Spleen (tissue), 7 donors: ENCODE measurements at regions not wholly inside any gene's neighbourhood (a gene's known extent, or its start where the extent isn't known, plus 50 kb on each side); places are given as distances from the start of the nearest gene placed in this dataset.

Source experiments
- POLR2AphosphoS5 ChIP-seq, 3 donors: sonication (generic); formaldehyde crosslinking; IDR thresholded peaks; one replicate each; pipeline ENCODE4 v1.5.1; 2017; ENCODE audit warnings: antibody characterized with exemption in 3 of 3
- TF ChIP-seq, protein P1 (sequence below), 11 experiments: fragments of 200-600 bp in 7 of 11; fragments of 450-650 bp in 4 of 11; sonication (generic) in 4 of 11; IDR thresholded peaks in 8 of 11; conservative IDR thresholded peaks in 3 of 11; 1 replicate in 7 of 11; 2 replicates in 4 of 11; pipeline versions ENCODE4 v1.4.0 to v1.8.0; 2016 to 2021; ENCODE audit warnings: antibody characterized with exemption in 11 of 11, inconsistent platforms in 4 of 11, mild to moderate bottlenecking in 1 of 11
- donor health status: DM: no; HTN: no; CAD: no; lungs with moderate emphysema.
- donor health status: DM: no; HTN: no; CAD: no.
- donor health status: DM: no; HTN: no; CAD: no.

- TF ChIP-seq, protein P1, sequence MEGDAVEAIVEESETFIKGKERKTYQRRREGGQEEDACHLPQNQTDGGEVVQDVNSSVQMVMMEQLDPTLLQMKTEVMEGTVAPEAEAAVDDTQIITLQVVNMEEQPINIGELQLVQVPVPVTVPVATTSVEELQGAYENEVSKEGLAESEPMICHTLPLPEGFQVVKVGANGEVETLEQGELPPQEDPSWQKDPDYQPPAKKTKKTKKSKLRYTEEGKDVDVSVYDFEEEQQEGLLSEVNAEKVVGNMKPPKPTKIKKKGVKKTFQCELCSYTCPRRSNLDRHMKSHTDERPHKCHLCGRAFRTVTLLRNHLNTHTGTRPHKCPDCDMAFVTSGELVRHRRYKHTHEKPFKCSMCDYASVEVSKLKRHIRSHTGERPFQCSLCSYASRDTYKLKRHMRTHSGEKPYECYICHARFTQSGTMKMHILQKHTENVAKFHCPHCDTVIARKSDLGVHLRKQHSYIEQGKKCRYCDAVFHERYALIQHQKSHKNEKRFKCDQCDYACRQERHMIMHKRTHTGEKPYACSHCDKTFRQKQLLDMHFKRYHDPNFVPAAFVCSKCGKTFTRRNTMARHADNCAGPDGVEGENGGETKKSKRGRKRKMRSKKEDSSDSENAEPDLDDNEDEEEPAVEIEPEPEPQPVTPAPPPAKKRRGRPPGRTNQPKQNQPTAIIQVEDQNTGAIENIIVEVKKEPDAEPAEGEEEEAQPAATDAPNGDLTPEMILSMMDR (IDR thresholded peaks at IDR 0.05 in 8 of 11, conservative IDR thresholded peaks at IDR 0.05 in 3 of 11) = no peak
- TF ChIP-seq POLR2AphosphoS5 (IDR thresholded peaks at IDR 0.05) = no peak
These were observed 215.3 kb upstream of the SEMA6D start for GRCh38 chr15:47502041-47502440.
